GM21390 (cell line): ENCODE measurements at regions not wholly inside any gene's neighbourhood (a gene's known extent, or its start where the extent isn't known, plus 50 kb on each side); places are given as distances from the start of the nearest gene placed in this dataset.

Source experiments
- ATAC-seq: cut with Tn5 transposase; IDR thresholded peaks from one replicate; pipeline ENCODE4 v1.9.1; 2021; ENCODE audit not compliant: unreplicated experiment

DNA sequence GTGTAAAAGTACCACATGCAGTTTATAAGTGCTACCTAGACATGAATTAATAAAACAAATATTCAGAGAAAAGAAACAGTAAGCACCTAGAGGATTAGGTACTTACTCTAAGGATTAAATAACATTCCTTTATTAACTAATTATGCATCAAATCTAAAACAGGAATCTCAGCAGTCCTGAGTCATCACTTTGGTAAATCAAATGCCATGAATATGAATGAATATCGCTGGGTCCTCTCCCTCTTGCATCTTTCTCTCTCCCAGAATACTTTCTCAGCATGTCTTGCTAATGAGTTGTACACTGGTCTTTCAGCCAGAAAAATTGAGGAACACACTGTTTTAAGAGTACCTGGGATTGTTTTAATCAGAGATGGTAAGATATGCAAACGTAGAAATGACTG is 225.5 kb upstream of the NFE2L3 start:
- ATAC-seq: no peak

DNA sequence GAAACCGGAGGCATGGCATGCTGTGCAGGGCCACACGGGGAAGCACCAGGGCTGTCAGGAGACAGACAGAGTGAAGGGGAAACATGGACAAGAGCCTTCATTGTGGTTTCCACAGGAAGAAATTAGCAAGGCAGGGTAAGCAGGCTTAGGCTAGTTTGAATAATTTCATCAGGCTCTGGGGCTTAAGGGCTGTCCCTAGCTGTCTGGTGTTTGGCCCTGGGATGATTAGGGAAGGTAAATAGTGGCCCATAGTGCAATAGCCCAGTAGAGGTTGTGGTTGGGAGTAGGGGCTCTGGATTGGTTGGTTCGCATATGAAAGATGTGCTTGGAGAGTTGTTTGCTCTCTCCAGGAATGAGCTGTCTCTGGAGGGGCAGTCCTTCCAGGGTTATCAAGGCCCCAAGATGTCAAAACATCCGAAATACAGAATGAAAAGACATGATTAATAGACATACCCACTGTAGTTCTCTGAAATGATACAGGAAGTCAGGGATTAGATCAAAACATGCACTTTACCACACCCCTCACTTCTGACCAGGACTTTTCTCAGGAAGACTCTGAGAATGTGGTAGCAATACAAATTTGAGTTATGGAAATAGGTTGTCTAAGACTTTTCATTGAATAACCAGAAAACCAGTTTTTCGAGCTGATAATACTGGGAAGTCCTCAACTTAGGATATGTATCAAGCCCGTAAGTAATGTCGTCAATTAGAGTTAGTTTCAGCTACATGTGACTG is 224.9 kb upstream of the NFE2L3 start:
- ATAC-seq: no peak

DNA sequence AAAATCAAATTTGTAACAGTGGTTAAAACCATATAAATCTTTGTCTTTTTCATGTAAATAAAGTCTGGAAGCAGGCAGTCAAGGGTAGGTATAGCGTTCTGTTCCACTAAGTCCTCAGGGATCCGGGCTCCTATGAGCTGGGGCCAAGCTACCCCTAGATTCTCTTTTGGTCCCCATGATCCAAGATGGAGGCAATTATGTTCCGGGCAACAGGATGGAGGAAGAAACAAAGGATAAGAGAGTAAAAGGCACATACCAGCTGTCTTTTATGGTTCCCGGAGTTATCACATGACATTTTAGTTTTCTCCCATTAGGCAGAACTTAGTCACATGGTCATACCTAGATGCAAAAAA is 224.4 kb upstream of the NFE2L3 start:
- ATAC-seq: no peak

DNA sequence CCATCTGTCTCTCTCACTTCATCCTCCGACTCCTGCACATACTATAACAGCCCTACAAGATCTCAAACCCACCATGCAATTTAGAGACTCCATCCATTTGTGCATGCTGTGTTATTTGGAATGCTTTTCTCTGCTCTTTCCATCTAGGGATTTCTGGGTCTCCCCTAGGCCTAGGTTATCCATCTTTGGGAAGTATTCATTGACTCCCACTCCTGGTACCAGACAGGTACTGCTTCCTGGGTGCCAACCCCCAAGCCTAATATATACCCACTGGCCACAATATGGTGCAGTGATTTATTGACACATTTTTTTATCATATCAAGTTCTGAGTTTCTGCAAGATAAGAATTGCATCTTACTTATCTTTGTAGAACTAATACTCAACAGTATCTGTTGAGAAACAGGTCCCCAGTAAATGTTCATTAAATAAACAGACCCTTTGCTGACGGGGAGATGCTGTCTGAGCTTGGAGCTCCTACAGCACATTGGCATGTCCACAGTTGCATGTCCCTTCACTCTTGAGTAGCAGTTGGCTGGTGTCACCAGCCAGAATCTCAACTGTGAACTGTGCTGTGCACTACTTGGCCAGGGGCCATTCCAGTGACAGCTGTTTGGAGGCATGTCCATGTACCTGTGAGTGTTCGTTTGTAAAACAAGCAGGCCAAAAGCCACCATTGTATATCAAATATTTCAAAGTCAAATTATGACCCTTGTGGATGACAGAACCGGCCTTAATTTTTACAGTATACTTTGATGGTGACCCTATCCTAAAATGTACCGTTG is 223.3 kb upstream of the NFE2L3 start:
- no peak for ATAC-seq

DNA sequence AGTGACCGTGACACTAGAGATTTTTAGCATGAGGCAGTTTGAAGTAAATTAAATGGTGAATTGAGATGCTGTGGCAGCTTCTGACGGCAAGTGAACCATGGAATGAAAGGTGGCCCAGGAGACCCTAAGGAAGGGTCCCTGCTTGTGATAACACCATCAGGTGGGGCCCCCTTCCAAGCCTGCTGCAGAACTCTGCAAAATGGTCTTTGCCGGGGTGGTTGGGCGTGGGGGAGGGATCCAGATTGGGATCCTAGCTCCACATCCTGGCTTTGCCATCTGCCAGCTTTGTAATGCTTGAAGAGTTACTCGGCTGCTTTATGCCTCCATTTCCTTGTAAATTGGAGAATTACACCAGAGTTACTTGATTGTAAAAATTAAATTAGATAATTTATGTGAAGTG is 222.6 kb upstream of the NFE2L3 start:
- no peak for ATAC-seq

DNA sequence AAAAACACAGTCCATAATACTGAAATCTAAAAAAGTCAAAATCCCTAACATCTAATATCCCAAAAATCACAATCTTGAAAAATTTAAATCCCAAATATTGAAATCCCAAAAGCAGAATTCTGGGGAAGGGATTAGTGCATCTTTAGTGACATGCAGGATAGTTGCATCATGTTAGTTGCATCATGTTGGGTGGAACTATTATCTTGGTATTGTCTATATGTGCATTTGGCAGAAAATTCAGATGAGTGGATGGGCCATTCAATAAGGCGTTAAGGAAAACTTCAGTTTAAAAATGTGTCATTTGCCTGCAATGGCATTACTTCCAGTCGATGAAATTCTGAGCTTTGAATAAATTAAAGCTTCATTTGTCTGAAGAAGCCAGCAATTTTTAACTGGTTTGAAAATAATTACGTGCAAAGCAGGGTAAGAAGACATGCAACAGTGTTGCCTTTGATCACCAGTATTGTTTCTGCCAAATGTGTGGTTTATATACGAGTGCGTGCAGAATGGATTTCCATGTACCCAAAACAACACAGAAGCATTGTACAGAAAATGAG is 221.4 kb upstream of the NFE2L3 start:
- ATAC-seq: no peak

DNA sequence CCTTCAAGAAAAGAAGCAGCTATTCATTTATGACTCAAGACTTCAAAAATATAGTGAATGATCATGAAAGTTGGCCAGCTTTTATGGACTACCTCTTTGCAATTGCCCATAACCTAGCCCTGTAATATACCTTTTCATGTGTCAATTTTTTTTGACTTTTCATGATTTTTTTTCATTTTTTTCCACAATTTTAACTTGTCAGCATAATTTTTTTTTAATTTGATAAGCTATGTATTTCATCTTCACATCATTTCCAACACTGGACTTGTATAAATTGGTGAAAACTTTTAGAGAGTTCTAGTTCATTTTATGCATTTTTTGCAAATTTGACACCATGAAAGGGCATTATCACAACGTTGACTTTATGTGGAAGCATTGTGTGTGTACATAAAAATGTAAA is 220.8 kb upstream of the NFE2L3 start:
- no peak for ATAC-seq

DNA sequence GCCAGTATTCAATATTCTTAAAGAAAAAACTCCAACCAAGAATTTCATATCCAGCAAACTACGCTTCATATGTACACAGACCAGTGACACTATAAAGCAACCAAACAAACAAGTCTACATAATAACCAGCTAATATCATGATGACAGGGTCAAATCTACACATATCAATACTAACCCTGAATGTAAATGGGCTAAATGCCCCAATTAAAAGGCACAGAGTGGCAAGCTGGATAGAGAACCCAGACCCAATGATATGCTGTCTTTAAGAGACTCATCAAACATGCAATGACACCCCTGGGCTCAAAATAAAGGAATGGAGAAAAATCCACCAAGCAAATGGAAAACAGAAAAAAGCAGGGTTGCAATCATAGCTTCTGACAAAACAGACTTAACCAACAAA is 218.1 kb upstream of the NFE2L3 start:
- no peak for ATAC-seq

DNA sequence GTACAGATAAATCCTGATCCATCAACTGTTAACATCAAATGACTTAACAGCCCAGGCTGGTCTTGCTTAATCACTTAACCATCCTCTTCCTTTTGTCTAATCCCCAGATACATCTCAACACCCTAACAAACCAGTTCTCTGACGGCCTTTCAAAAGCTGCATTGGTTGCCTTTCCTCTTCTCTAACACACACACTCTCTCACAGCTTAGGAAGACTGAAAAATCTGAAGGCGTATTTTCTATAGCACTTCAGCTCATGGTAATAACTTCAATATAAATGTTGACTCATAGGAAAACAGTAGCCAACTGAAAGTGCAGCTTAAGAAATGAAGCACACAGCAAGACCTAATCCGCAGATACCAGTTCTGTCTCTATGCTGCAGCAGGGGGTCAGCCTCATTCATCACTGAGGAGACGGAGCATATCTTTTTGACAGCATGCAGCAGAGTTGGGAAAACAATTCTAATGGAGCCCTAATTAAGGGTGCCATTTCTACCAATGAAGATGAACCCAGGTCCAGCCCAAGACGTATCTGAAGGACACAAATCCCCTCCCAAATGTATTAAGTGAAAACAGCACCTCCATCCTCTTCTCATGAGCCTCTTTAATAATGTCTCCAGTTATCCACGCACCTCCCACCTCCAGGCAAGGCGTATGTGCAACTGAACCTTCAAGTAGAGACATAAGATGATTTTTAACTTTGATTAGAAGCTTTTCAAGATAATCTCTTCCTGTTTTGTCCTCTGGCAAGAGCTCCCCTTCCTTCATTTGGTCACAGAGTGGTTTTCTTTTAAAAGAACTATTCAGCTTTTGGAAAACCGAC is 211.7 kb upstream of the NFE2L3 start:
- peak; percentile 21 for ATAC-seq

DNA sequence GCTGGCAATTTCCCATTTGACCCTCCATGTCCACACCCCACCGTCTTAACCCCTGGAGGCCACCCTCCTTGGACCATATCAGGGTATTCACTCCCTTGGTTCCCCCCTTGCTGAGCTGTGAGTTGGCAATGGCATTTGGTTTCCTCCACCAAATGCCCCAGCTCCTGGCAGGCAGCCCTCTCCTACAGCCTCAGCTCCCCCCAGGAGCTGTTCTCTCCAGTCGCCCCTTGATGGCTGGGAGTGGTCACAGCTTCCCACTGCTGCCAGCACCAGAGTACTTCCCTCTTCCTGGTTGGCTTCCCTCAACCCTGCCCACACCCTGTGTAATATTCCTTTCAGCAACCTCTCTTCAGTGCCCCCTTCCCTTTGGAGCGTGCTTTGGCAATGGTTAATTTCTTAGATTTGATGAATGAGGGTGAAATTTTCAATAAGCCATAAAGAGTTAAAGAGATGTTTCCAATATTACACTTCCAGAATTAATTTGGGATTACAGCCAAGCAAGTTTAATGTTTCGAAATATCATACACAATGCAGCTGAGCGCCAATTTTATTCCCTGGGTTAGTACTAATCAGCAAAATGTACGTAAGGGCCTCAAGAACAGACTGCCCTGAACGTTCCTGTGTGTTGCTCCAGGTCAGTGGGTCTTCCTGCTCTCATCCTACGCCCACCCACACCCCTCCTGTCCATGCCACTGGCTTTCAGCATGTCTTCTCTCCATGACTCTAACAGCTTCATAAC is 207.1 kb upstream of the NFE2L3 start:
- ATAC-seq: no peak

DNA sequence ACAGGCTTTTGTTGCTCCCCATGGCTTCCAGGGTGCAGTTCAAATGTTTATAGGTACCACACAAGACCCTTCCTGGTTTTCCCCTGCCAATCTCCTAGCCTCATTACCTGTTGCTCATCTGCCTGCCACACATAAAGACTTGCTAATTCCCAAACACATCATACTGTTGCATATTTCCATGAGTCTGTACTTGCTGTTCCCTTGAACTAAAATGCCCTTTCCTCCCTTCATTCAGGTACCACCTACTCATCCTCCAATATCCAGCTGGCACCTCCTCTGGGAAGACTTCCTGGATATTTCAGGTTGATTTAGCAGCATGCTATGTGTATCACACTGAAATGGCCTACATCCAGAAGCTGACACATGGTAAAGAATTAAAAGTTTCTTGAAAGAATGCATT is 206.4 kb upstream of the NFE2L3 start:
- no peak for ATAC-seq

DNA sequence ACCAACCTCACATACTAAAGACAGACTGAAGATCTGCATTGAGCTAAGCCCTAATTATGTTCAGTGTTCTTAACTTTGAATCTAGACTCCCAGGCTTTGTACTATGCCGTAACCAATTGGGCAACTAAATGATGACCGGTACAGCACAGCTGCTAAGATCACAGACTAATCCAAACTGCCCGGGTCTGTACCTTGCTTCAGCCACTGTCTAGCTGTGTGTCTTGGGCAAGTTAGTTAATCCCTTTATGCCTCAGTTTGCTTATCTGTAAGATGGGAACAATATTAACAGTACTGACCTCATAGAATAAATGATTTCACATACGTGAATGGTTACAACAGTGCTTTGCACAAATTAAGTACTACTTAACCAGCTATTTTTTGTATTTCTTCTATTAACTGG is 205.8 kb upstream of the NFE2L3 start:
- ATAC-seq: no peak

DNA sequence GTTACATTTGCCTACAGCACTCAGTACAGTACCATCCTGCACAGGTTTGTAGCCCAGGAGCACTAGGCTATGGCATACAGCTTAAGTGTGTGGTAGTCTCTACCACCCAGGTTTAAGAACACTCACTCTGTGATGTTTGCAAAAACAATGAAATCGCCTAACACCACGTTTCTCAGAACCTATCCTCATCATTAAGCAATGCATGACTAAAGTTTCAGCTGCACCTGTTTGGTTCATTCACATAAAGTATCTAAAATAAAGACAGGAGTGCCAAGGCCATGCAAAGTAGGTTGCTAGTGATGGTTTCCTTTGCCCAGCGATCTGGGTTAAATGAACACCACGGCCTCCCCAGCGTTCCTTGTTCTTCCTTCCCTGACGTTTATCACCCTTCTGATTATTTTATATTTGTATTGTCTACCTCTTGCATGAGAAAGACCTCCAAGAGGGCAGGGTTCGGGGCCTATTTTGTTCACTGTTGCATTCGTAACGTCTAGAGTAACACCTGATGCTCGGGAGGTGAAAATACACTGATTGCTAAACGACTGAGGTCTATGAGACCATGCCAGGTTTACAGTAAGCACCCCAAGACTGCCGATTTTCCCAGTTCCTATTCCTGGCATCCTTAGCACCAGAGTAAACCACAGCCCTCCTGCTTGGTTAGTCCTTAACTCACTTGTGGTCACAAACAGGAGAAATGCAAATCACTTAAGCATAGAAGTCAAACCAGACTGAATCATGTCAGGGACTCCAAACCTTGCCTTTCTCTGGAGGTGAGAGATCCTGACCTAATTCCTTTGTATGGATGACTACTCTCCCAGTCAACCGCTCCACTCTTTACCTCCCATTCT is 204.1 kb upstream of the NFE2L3 start:
- ATAC-seq: peak; percentile 34

DNA sequence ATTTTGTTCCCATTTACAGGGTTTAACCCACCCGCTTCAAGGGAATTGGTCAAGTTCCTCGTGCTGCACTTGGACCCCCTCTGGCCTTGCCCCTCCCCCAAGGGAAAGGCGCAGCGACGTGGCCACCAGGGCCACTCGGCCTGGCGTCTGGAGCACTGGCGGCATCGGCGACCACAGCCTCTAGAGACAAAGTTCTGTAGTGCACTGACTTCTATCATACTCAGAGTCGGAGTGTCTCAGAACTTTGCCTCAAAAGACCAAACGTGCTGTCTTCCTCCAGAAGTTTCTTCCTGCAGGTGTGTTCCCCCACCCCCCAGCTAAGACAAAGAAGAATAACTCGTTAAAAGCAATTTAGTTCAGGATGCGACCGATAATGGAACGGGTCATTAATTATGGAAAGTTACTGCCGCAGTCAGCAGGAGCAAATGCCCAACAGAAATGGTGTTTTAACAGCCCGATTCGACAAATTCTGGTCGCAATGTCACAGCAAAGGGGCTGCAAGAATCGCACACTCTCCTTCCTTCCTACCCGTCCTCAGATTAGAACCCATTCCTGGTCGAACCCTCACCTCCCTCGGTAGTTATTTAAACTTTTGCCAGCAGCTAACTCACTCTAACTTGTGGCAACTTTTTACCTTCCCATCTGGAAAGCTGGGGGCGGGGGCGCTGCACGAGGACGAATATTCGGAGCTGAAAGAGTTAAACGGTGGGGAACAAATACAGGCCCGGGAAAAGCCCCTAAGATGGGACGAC is 202.1 kb upstream of the NFE2L3 start:
- ATAC-seq: no peak

DNA sequence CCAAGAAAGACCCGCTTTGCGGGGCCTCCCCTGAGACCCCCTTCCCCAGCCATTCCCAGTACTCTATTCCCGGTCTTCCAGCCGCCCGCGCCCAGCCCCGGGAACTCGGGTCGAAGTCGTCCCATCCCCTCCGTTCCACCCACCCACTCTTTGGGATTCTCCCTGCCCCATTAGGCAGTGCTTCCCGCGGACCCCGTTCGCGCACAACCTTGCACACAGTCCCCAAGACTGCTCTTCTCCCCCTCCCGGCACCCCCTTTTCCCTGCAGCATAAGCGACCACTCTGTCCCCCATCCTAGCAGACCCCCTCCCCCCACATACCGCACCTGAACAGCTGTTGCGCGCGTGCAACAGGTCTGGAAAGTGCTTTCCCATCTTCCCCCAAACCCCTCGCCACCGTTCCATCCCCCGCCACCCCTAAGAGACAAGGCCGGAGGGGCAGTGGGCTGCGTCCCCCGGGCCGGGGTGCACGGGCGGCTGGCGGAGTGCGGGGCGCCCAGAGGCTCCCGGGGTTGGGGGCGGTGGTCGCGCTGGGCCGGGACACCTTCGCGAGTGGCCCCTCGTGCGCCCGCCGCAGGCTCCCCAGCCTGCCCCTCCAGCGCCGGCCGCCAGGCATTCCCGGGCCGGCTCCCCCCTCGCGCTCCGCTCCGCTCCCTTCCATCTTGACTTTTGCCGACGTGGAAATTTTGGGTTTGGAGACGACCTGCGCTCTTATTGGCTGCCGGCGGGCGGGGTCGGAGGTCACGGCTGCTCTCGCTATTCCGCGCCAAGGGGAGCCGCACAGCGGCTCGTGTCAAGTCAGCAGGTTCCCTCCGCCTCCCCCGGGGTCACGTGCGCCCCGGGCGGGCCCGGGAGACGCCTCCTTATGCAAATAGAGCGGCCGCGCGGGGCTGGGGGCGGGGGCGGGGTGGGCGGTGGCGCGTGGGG is 201.2 kb upstream of the NFE2L3 start:
- ATAC-seq: peak; percentile 79

DNA sequence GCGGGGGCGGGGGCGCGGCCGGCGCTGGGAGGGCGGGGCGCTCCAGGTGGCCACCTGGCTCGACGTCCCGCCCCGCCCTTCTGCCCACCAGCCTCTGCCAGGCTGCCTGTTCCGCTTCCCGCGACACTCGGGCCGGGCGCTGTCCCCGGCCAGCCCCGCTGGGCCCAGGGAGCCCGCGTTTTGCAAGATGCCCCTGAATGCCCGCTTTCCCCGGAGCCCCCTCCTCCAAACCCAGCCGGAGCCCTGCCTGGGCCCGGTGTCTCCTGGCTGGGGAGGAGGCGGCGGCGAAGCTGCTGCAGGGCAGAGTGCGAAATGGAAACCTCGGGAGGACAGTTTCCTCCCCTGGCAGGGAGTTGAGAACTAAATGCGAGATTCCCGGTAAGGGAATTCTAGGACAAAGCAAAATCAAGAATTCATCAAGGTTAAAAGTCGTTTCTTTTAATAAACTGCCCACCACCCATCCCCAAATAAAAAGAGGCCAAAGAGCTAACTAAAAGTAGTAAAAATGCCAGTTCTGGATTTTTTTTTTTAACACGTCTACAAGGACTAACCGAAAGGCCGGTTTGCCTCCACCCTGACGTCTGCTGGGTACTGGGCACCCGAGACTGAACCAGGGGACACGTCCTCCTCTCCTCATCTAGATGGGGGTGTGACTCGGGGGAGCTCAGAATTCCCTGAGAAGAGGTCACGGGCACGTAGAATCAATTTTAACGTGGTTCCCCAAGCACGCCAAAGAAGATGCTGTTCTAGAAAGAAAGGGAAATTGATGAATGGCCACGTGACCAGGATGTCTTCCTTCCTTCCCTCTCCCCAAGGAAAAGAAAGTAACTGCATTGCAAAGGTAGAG is 200.4 kb upstream of the NFE2L3 start:
- peak; percentile 41 for ATAC-seq
